ENCODE measurements at regions not wholly inside any gene's neighbourhood (a gene's known extent, or its start where the extent isn't known, plus 50 kb on each side); places are given as distances from the start of the nearest gene placed in this dataset.

GRCh38 chr2:234279637-234280036 lies 217.2 kb downstream of the ARL4C start:
- no peak for TF ChIP-seq CTCF (IDR thresholded peaks at IDR 0.05)
- no peak for TF ChIP-seq POLR2A (IDR thresholded peaks at IDR 0.05)

Measured in thyroid gland (tissue), 4 donors.